PC-3 (cell line): ENCODE measurements at regions not wholly inside any gene's neighbourhood (a gene's known extent, or its start where the extent isn't known, plus 50 kb on each side); places are given as distances from the start of the nearest gene placed in this dataset.
"Not testable (repeated sequence)": the region's sequence is repeated elsewhere in the genome, so short reads cannot be mapped to it uniquely, and the experiment has no call there.

Experiments
- ATAC-seq: fragments of 200-7000 bp; cut with Tn5 transposase; 2 replicates; pipeline ENCODE4 v1.9.1; 2020; ENCODE audit warnings: mild to moderate bottlenecking, moderate library complexity
- BruUV-seq: library from RNA; stranded (reverse); fragments of 400-500 nt; replicated peaks from 2 replicates; lab custom pipeline; 2021; lab: Mats Ljungman, UMichigan
- CTCF ChIA-PET: fragments of 300-600 bp; sonication (Branson Sonifier 250); formaldehyde crosslinking; loops from one replicate; lab custom pipeline; 2022; ENCODE audit warnings: antibody characterized with exemption; lab: Charles Lee
- POLR2A ChIA-PET: fragments of 300-600 bp; sonication (Branson Sonifier 250); formaldehyde crosslinking; loops from one replicate; lab custom pipeline; 2022; ENCODE audit warnings: antibody characterized with exemption; ENCODE audit not compliant: unreplicated experiment; lab: Charles Lee
- DNase-seq: peaks from one replicate; pipeline ENCODE4 v3.0.0-alpha.2; 2015
- H2AFZ ChIP-seq: fragments of 300-600 bp; sonication (generic); 2 replicates; pipeline ENCODE4 v1.6.0; 2016; ENCODE audit warnings: antibody characterized with exemption, low read length
- H3F3A ChIP-seq: fragments of 300-600 bp; sonication (generic); one replicate; pipeline ENCODE4 v1.6.0; 2017; ENCODE audit warnings: antibody characterized with exemption, low read length, control low read depth, mild to moderate bottlenecking; ENCODE audit not compliant: unreplicated experiment
- H3K27ac ChIP-seq: fragments of 300-600 bp; sonication (generic); 2 replicates; pipeline ENCODE4 v1.5.1; 2016; ENCODE audit warnings: mild to moderate bottlenecking, low read length
- H3K27me3 ChIP-seq: fragments of 300-600 bp; sonication (generic); 2 replicates; pipeline ENCODE4 v1.6.1; 2016; ENCODE audit warnings: low read length, mixed read lengths
- H3K36me3 ChIP-seq: fragments of 300-600 bp; sonication (generic); 2 replicates; pipeline ENCODE4 v1.6.1; 2016; ENCODE audit warnings: low read depth, mixed run types, low read length, mixed read lengths
- H3K4me1 ChIP-seq: fragments of 300-600 bp; sonication (generic); 2 replicates; pipeline ENCODE4 v1.5.1; 2016; ENCODE audit warnings: low read length; ENCODE audit not compliant: insufficient read depth
- H3K4me2 ChIP-seq: fragments of 300-600 bp; sonication (generic); 2 replicates; pipeline ENCODE4 v1.6.0; 2016; ENCODE audit warnings: low read length
- H3K4me3 ChIP-seq: fragments of 300-600 bp; sonication (generic); 2 replicates; pipeline ENCODE4 v1.5.1; 2016; ENCODE audit warnings: mild to moderate bottlenecking, low read length, mixed read lengths
- H3K79me2 ChIP-seq: fragments of 300-600 bp; sonication (generic); 2 replicates; pipeline ENCODE4 v1.6.1; 2017; ENCODE audit warnings: low read length, mixed read lengths
- H3K9ac ChIP-seq: fragments of 300-600 bp; sonication (generic); 2 replicates; pipeline ENCODE4 v1.6.0; 2016; ENCODE audit warnings: mild to moderate bottlenecking, low read length
- H3K9me2 ChIP-seq: fragments of 300-600 bp; sonication (generic); replicated peaks from 2 replicates; pipeline ENCODE4 v1.6.1; 2016; ENCODE audit warnings: mixed run types, low read length, mixed read lengths
- H3K9me3 ChIP-seq: fragments of 300-600 bp; sonication (generic); 2 replicates; pipeline ENCODE4 v1.6.1; 2016; ENCODE audit warnings: low read length, mixed read lengths
- H4K20me1 ChIP-seq: fragments of 300-600 bp; sonication (generic); 2 replicates; pipeline ENCODE4 v1.6.1; 2016; ENCODE audit warnings: low read length, mixed read lengths
- CTCF ChIP-seq: fragments of 300-600 bp; sonication (generic); conservative IDR thresholded peaks from 2 replicates; pipeline ENCODE4 v1.5.1; 2017; ENCODE audit warnings: antibody characterized with exemption, low read depth, mild to moderate bottlenecking, low read length
- EZH2 ChIP-seq: fragments of 300-600 bp; sonication (generic); IDR thresholded peaks from one replicate; pipeline ENCODE4 v1.6.1; 2017; ENCODE audit warnings: antibody characterized with exemption, mild to moderate bottlenecking, low read length; ENCODE audit not compliant: unreplicated experiment
- EZH2phosphoT487 ChIP-seq: fragments of 300-600 bp; sonication (generic); IDR thresholded peaks from 2 replicates; pipeline ENCODE4 v1.6.1; 2018; ENCODE audit warnings: mild to moderate bottlenecking, antibody characterized with exemption, low read length, borderline replicate concordance
- intact Hi-C: fragments of 100-400 bp; cut with micrococcal nuclease; formaldehyde crosslinking; loops from 2 replicates; pipeline ENCODE4 v1.9.0; 2023

GRCh38 chr15:96054621-96055020, 275.9 kb upstream of the NR2F2 start:
- Histone ChIP-seq H4K20me1 (no peaks in the 10 kb centered on the region), H2AFZ (no peak overlapping the region), H3K27me3 (no peaks in the 10 kb centered on the region), H3F3A (no peaks in the 10 kb centered on the region), H3K4me3 (no peak overlapping the region), H3K79me2 (no peaks in the 10 kb centered on the region), H3K36me3 (no peaks in the 10 kb centered on the region), H3K4me1 (peaks cover 10% of the 10 kb centered on the region), H3K9ac (no peak overlapping the region), H3K9me2 (no peaks in the 10 kb centered on the region), H3K4me2 (no peak overlapping the region), H3K9me3 (no peaks in the 10 kb centered on the region), H3K27ac (no peak overlapping the region)
- TF ChIP-seq EZH2 (no peak), EZH2phosphoT487 (no peak), CTCF (no peak)
- intact Hi-C loops: no loop called here
- no TSS peak for BruUV-seq
- ChIA-PET CTCF (no interaction called here), POLR2A (no interaction called here)
- ATAC-seq (no peak), DNase-seq (no peak)

GRCh38 chr15:96058103-96058851, 272.2 kb upstream of the NR2F2 start:
- ChIA-PET CTCF (interaction anchor here (0.6 kb wide), 1 partner anchor 247 kb away, joined by 4 read pairs; no protein-coding TSS in a partner anchor), POLR2A (no interaction called here)
- H3K79me2 ChIP-seq: no peaks in the 10 kb centered on the region
- BruUV-seq: no TSS peak
- H3K4me3 ChIP-seq: no peak overlapping the region
- H3K27ac ChIP-seq: no peak overlapping the region
- intact Hi-C loops: no loop called here
- TF ChIP-seq CTCF (no peak), EZH2 (no peak), EZH2phosphoT487 (no peak)
- no peak for DNase-seq
- no peak overlapping the region for H3K9ac ChIP-seq
- peaks cover 4% of the 10 kb centered on the region for H3K4me1 ChIP-seq
- H3K9me3 ChIP-seq: no peaks in the 10 kb centered on the region
- H3K36me3 ChIP-seq: no peaks in the 10 kb centered on the region
- H3K4me2 ChIP-seq: no peak overlapping the region
- H2AFZ ChIP-seq: no peak overlapping the region
- ATAC-seq: no peak
- H3F3A ChIP-seq: no peaks in the 10 kb centered on the region
- no peaks in the 10 kb centered on the region for H4K20me1 ChIP-seq
- H3K27me3 ChIP-seq: no peaks in the 10 kb centered on the region
- H3K9me2 ChIP-seq: no peaks in the 10 kb centered on the region

GRCh38 chr15:96058852-96059103, 271.7 kb upstream of the NR2F2 start:
- H3K4me3 ChIP-seq, H3K4me1 ChIP-seq, H4K20me1 ChIP-seq, H3K9ac ChIP-seq, POLR2A ChIA-PET, H3K4me2 ChIP-seq, H3K79me2 ChIP-seq, H3K9me2 ChIP-seq, H3K9me3 ChIP-seq, H3K27me3 ChIP-seq, H3F3A ChIP-seq, H3K27ac ChIP-seq, intact Hi-C loops, DNase-seq, ATAC-seq, H2AFZ ChIP-seq, BruUV-seq, H3K36me3 ChIP-seq: not testable (repeated sequence)
- CTCF ChIA-PET: interaction anchor here (0.6 kb wide), 1 partner anchor 247 kb away, joined by 4 read pairs; no protein-coding TSS in a partner anchor

- H3F3A ChIP-seq, H3K9me3 ChIP-seq, H3K9ac ChIP-seq, BruUV-seq, H3K9me2 ChIP-seq, H3K79me2 ChIP-seq, H3K27me3 ChIP-seq, H3K4me3 ChIP-seq, H2AFZ ChIP-seq, H3K4me2 ChIP-seq, H3K27ac ChIP-seq, ATAC-seq, POLR2A ChIA-PET, H4K20me1 ChIP-seq, H3K36me3 ChIP-seq, intact Hi-C loops, DNase-seq, H3K4me1 ChIP-seq, CTCF ChIA-PET: not testable (repeated sequence)
These were observed 269.9 kb upstream of the NR2F2 start for GRCh38 chr15:96060591-96060990.
